Fibroblast of lung (primary cell): ENCODE measurements at regions not wholly inside any gene's neighbourhood (a gene's known extent, or its start where the extent isn't known, plus 50 kb on each side); places are given as distances from the start of the nearest gene placed in this dataset.

ENCODE experiments used
- DNase-seq, 2 donors: peaks; one replicate each; pipeline versions ENCODE4 v3.0.0 to v3.0.0-alpha.2; 2010; ENCODE audit warnings: low read depth in 2 of 2
- H2AFZ ChIP-seq: 2 replicates; pipeline ENCODE4 v1.5.1; 2012; ENCODE audit warnings: low read length, control low read depth, inconsistent platforms
- H3K27ac ChIP-seq: 2 replicates; pipeline ENCODE4 v1.5.1; 2011; ENCODE audit warnings: low read length, control low read depth; ENCODE audit not compliant: insufficient read depth
- H3K27me3 ChIP-seq: 2 replicates; pipeline ENCODE4 v1.5.1; 2011; ENCODE audit warnings: mild to moderate bottlenecking, low read length; ENCODE audit not compliant: control insufficient read depth, insufficient read depth
- H3K36me3 ChIP-seq: 2 replicates; pipeline ENCODE4 v1.5.1; 2011; ENCODE audit warnings: low read length; ENCODE audit not compliant: control insufficient read depth, insufficient read depth
- H3K4me1 ChIP-seq: 2 replicates; pipeline ENCODE4 v1.5.1; 2011; ENCODE audit warnings: low read length; ENCODE audit not compliant: control insufficient read depth, insufficient read depth; ENCODE audit errors: extremely low read depth
- H3K4me2 ChIP-seq: 2 replicates; pipeline ENCODE4 v1.5.1; 2011; ENCODE audit warnings: low read length, control low read depth; ENCODE audit not compliant: insufficient read depth; ENCODE audit errors: extremely low read depth
- H3K4me3 ChIP-seq, 4 experiments: fragments of 200-600 bp in 1 of 4; sonication (generic) in 1 of 4; replicated peaks in 1 of 4; 2 replicates each; pipeline ENCODE4 v1.5.1; 2011 to 2016; ENCODE audit warnings: low read length in 4 of 4, low read depth in 3 of 4, mild to moderate bottlenecking in 3 of 4, control low read depth in 2 of 4, inconsistent platforms in 1 of 4, mixed read lengths in 1 of 4; ENCODE audit not compliant: insufficient read depth in 1 of 4; ENCODE audit errors: control extremely low read depth in 1 of 4
- H3K79me2 ChIP-seq: 2 replicates; pipeline ENCODE4 v1.5.1; 2012; ENCODE audit warnings: mild to moderate bottlenecking, low read length, inconsistent platforms; ENCODE audit not compliant: control insufficient read depth, insufficient read depth
- H3K9ac ChIP-seq: 2 replicates; pipeline ENCODE4 v1.5.1; 2011; ENCODE audit warnings: mild to moderate bottlenecking, low read length, control low read depth; ENCODE audit not compliant: insufficient read depth
- H3K9me3 ChIP-seq: 2 replicates; pipeline ENCODE4 v1.5.1; 2012; ENCODE audit warnings: low read depth, low read length; ENCODE audit not compliant: control insufficient read depth, insufficient read depth
- H4K20me1 ChIP-seq: 2 replicates; pipeline ENCODE4 v1.5.1; 2011; ENCODE audit warnings: low read length; ENCODE audit not compliant: control insufficient read depth, insufficient read depth; ENCODE audit errors: extremely low read depth
- EZH2 ChIP-seq: IDR thresholded peaks from 2 replicates; pipeline ENCODE4 v1.5.1; 2012; ENCODE audit warnings: low read length, control low read depth, mild to moderate bottlenecking; ENCODE audit errors: missing control alignments
- TF ChIP-seq, protein P1 (sequence below), 2 donors: IDR thresholded peaks in 1 of 2; conservative IDR thresholded peaks in 1 of 2; 1 replicate in 1 of 2; 2 replicates in 1 of 2; pipeline ENCODE4 v1.5.1; 2011 to 2012; ENCODE audit warnings: low read length in 2 of 2, control low read depth in 1 of 2, inconsistent platforms in 1 of 2, low read depth in 1 of 2, mild to moderate bottlenecking in 1 of 2

DNA sequence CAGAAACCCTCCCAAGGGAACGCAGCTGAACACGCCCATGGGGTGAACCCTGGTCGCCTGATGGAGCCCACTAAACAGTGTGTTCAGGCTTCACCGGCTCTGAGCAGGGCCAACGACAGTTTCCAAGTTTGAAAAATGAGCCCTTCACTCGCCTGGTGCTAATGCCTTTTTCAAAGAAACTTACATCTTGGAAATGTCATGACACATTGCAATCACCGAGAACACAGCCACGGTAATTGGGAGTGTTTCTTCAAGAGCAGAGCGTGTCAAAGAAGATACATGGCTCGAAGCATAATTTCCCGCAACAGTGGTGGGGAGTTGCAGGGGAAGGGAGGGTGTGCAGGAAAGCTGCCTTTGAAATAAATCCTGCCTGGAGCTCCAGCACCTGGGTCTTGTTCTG is 463.2 kb downstream of the TMEM114 start:
- Histone ChIP-seq H2AFZ (no peak overlapping the region), H3K4me1 (no peaks in the 10 kb centered on the region), H3K9me3 (no peaks in the 10 kb centered on the region), H3K9ac (no peak overlapping the region), H3K79me2 (no peaks in the 10 kb centered on the region), H3K4me2 (no peak overlapping the region), H3K27me3 (no peaks in the 10 kb centered on the region), H3K27ac (no peak overlapping the region), H4K20me1 (no peaks in the 10 kb centered on the region), H3K36me3 (no peaks in the 10 kb centered on the region), H3K4me3 (no peak overlapping the region)
- DNase-seq: no peak
- TF ChIP-seq, protein P1, sequence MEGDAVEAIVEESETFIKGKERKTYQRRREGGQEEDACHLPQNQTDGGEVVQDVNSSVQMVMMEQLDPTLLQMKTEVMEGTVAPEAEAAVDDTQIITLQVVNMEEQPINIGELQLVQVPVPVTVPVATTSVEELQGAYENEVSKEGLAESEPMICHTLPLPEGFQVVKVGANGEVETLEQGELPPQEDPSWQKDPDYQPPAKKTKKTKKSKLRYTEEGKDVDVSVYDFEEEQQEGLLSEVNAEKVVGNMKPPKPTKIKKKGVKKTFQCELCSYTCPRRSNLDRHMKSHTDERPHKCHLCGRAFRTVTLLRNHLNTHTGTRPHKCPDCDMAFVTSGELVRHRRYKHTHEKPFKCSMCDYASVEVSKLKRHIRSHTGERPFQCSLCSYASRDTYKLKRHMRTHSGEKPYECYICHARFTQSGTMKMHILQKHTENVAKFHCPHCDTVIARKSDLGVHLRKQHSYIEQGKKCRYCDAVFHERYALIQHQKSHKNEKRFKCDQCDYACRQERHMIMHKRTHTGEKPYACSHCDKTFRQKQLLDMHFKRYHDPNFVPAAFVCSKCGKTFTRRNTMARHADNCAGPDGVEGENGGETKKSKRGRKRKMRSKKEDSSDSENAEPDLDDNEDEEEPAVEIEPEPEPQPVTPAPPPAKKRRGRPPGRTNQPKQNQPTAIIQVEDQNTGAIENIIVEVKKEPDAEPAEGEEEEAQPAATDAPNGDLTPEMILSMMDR (conservative IDR thresholded peaks at IDR 0.05 in 1 of 2, IDR thresholded peaks at IDR 0.05 in 1 of 2; ENCODE audit: low read depth in 1 of 2, low read length in 2 of 2): no peak
- TF ChIP-seq EZH2: no peak

DNA sequence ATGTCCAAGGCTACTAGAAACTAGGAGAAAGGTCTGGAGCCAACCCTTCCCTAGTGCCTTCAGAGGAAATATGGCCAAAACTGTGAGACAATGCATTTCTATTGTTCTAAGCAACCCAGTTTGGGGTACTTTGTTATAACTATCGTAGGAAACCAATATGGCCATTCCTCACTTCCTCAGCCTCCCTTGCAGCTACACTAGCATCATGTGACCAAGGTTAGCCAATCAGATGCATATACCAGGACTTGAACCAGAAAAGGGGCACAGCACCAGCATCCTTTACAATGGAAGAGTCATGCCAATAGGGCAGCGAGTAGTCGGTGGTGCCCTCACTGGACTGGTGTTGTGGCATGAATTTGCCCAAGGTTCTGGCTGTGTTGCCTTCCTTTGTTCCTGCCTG is 464.0 kb downstream of the TMEM114 start:
- no peaks in the 10 kb centered on the region for H3K9me3 ChIP-seq
- no peaks in the 10 kb centered on the region for H3K79me2 ChIP-seq
- TF ChIP-seq, protein P1 (conservative IDR thresholded peaks at IDR 0.05 in 1 of 2, IDR thresholded peaks at IDR 0.05 in 1 of 2; ENCODE audit: low read depth in 1 of 2, low read length in 2 of 2): no peak
- TF ChIP-seq EZH2: no peak
- no peaks in the 10 kb centered on the region for H3K27me3 ChIP-seq
- H3K4me3 ChIP-seq: no peak overlapping the region
- H3K9ac ChIP-seq: no peak overlapping the region
- no peak for DNase-seq
- no peak overlapping the region for H3K4me2 ChIP-seq
- H3K4me1 ChIP-seq: no peaks in the 10 kb centered on the region
- H3K36me3 ChIP-seq: no peaks in the 10 kb centered on the region
- H2AFZ ChIP-seq: no peak overlapping the region
- no peak overlapping the region for H3K27ac ChIP-seq
- H4K20me1 ChIP-seq: no peaks in the 10 kb centered on the region

DNA sequence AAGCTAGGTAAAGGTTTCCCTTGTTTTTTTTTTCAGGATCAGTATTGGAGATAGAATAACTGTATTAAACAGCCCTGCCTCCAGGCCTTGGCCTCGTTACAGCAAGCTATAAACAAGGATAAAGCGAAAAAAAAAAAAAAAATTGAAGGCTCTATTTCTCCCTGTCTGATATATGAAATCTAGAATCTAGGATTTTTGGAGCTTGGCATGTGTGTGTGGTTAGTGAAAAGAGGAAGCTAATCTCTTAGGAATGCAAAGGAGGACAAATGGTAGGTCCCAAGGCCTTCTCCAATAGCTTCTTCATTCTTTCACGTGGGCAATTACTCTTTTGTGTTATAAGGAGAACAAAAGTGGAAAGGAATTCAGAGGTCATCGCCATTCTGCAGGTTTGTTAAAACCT is 470.3 kb downstream of the TMEM114 start:
- DNase-seq: no peak
- Histone ChIP-seq H3K79me2 (no peaks in the 10 kb centered on the region), H3K9me3 (no peaks in the 10 kb centered on the region), H4K20me1 (no peaks in the 10 kb centered on the region), H3K4me2 (no peak overlapping the region), H3K27me3 (no peaks in the 10 kb centered on the region), H3K27ac (no peak overlapping the region), H3K9ac (no peak overlapping the region), H2AFZ (no peak overlapping the region), H3K4me1 (no peaks in the 10 kb centered on the region), H3K36me3 (no peaks in the 10 kb centered on the region), H3K4me3 (no peak overlapping the region)
- TF ChIP-seq EZH2: no peak
- TF ChIP-seq, protein P1 (conservative IDR thresholded peaks at IDR 0.05 in 1 of 2, IDR thresholded peaks at IDR 0.05 in 1 of 2; ENCODE audit: low read depth in 1 of 2, low read length in 2 of 2): no peak
